OCI-LY3 (cell line): ENCODE measurements at regions not wholly inside any gene's neighbourhood (a gene's known extent, or its start where the extent isn't known, plus 50 kb on each side); places are given as distances from the start of the nearest gene placed in this dataset.

ENCODE experiments used
- CTCF ChIP-seq: fragments of 200-600, 300-600 bp; sonication (generic); IDR thresholded peaks from 2 replicates; pipeline ENCODE4 v1.5.1; 2014; ENCODE audit warnings: antibody characterized with exemption, low read length, low read depth
- EZH2phosphoT487 ChIP-seq: fragments of 200-600 bp; shearing (Covaris generic); IDR thresholded peaks from 2 replicates; pipeline ENCODE4 v1.6.1; 2018; ENCODE audit warnings: antibody characterized with exemption, mixed run types, low read depth

- TF ChIP-seq EZH2phosphoT487 (no peak), CTCF (no peak)
Observed at GRCh38 chr12:11545484-11546330, 103.8 kb upstream of the ETV6 start.
